ENCODE measurements at regions not wholly inside any gene's neighbourhood (a gene's known extent, or its start where the extent isn't known, plus 50 kb on each side); places are given as distances from the start of the nearest gene placed in this dataset.

- CTCF ChIA-PET: no interaction called here
- DNase-seq (ENCODE audit: low spot score): no peak
- H3K27ac ChIP-seq: no peak overlapping the region
- no peak for TF ChIP-seq CTCF (conservative IDR thresholded peaks at IDR 0.05; ENCODE audit: low read depth)
- POLR2A ChIA-PET (ENCODE audit: low non-redundant PET): no interaction called here
Observed at GRCh38 chr21:23686737-23687523, 1920.4 kb downstream of the MRPL39 start.

- no peak for TF ChIP-seq CTCF (conservative IDR thresholded peaks at IDR 0.05; ENCODE audit: low read depth)
- H3K27ac ChIP-seq: no peak overlapping the region
- CTCF ChIA-PET: interaction anchor here (0.6 to 0.7 kb wide), 3 partner anchors 239 to 1455 kb away, joined by 3 to 4 read pairs (median 3); no protein-coding TSS in a partner anchor
- POLR2A ChIA-PET (ENCODE audit: low non-redundant PET): no interaction called here
- DNase-seq (ENCODE audit: low spot score): no peak
Observed at GRCh38 chr21:23684431-23684830, 1922.8 kb downstream of the MRPL39 start.

GRCh38 chr21:23664193-23664694 is 1943.0 kb downstream of the MRPL39 start:
- ChIA-PET CTCF (no interaction called here), POLR2A (ENCODE audit: low non-redundant PET) (no interaction called here)
- H3K27ac ChIP-seq: no peak overlapping the region
- DNase-seq (ENCODE audit: low spot score): no peak
- TF ChIP-seq CTCF (conservative IDR thresholded peaks at IDR 0.05; ENCODE audit: low read depth): no peak

- ChIA-PET CTCF (no interaction called here), POLR2A (ENCODE audit: low non-redundant PET) (no interaction called here)
Observed at GRCh38 chr21:23660560-23660959, 1946.7 kb downstream of the MRPL39 start.

GRCh38 chr21:23644768-23645167 is 1962.5 kb downstream of the MRPL39 start:
- no peak overlapping the region for H3K27ac ChIP-seq
- ChIA-PET CTCF (no interaction called here), POLR2A (ENCODE audit: low non-redundant PET) (no interaction called here)
- TF ChIP-seq CTCF (conservative IDR thresholded peaks at IDR 0.05; ENCODE audit: low read depth): no peak
- no peak for DNase-seq (ENCODE audit: low spot score)

More at GRCh38 chr21:23660560-23660959, 1946.7 kb downstream of the MRPL39 start:
- no peak overlapping the region for H3K27ac ChIP-seq
- no peak for DNase-seq (ENCODE audit: low spot score)
- TF ChIP-seq CTCF (conservative IDR thresholded peaks at IDR 0.05; ENCODE audit: low read depth): no peak

GRCh38 chr21:23639721-23640120 is 1967.6 kb downstream of the MRPL39 start:
- POLR2A ChIA-PET (ENCODE audit: low non-redundant PET): no interaction called here
- H3K27ac ChIP-seq: no peak overlapping the region
- DNase-seq (ENCODE audit: low spot score): peak; percentile 11
- no peak for TF ChIP-seq CTCF (conservative IDR thresholded peaks at IDR 0.05; ENCODE audit: low read depth)
- CTCF ChIA-PET: no interaction called here

Data from RWPE1 (cell line).